Daoy (cell line): ENCODE measurements at regions not wholly inside any gene's neighbourhood (a gene's known extent, or its start where the extent isn't known, plus 50 kb on each side); places are given as distances from the start of the nearest gene placed in this dataset.
A peak's percentile ranks its signal among the peaks of the same experiment; 100 is the strongest.

Experiments
- DNase-seq: peaks from one replicate; pipeline ENCODE4 v3.0.0-alpha.2; 2015; ENCODE audit warnings: low read depth

DNA sequence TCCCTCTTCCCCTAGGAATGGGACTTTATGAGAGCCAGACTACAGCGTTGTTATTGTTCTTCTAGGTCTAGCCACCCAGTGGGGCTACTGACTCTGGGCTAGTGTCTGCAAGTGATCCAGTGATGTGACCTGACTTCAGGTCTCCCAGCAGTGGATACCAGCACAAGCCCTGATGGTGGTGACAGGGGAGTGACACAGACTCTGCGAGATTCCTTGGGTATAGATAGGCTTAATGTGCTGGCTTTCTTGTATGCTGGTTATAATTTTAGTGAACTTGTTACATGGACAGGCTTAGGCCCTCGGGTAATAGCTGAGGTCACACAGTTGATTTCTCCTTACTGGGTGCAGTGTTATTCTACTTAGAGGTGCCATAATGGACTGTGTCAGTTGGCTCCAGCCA lies 106.9 kb downstream of the TBC1D30 start:
- no peak for DNase-seq

DNA sequence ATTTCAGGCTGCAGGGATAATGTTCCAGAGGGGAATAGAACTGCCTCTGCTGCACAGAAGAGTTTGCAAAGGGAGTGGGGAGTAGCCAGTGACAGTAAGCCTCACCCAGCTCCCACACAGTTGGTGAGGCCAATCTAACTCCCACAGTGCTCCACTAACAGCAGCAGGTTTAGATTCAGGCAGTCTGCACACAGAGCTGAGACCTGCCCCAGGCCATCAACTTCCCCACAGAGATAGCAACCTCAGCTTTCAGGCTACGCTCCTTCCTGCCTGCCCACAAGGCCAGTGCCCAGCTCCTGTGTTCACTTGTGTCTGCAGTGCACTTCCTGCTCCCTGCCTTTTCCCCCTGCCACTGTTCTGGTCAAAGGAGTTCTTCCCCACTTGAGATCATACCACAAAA lies 107.5 kb downstream of the TBC1D30 start:
- DNase-seq, result peak; percentile 5

DNA sequence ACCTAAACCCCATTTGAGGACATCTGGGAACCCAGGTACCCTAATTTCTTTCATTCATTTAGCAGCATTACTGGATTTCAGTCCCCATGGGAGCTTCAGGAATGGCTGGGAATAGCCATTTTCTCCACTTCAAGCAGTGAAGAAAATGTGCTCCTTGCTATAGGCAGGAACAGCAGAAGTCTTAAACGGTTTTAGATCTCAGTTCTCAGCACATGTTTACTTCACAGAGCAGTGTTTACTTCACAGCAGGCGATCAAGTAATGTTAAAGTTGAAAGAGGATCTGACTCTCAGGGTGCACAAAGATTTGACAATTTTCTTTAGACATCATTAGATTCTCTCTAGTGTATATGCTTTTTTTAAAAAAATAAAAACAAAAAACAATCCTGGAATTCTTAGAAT lies 109.3 kb downstream of the TBC1D30 start:
- DNase-seq, result no peak

DNA sequence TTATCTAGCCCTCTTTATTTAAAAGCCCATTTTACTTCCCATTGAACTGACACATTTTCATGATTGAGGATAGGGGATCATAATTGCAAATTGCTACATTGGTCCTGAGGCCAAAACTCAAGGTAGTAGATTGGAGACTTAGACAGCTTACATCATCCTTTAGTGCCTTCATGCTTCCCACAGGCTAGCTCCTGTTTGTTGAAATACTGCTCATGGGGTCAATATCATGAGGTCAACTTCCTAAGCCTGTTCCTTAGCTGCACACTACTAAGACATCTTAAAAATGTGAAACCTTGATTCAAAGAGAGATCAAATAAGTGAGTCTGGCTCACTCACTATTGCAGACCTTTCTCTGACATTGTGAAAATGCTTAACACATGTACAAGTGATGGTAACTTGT lies 113.0 kb downstream of the TBC1D30 start:
- DNase-seq, result no peak

DNA sequence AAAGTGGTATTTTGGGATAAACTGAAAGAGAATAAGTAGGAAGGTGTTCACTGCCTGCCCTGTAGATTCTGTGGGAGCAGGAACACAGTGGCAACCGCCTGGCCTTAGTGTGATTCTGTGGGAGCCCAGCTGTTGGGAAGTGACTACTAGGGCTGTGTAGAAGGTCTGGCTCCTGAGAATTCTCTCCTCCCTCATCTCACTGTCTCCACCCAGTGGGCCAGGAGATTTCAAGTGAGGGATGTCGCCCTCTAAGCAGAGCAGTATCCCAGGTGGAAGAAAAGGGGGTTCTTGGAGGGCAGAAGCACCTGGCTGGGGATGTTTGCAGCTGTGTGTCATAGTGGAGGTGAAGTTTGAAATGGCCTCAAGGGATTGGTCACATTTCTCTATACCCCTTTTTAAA lies 113.7 kb downstream of the TBC1D30 start:
- DNase-seq, result no peak

DNA sequence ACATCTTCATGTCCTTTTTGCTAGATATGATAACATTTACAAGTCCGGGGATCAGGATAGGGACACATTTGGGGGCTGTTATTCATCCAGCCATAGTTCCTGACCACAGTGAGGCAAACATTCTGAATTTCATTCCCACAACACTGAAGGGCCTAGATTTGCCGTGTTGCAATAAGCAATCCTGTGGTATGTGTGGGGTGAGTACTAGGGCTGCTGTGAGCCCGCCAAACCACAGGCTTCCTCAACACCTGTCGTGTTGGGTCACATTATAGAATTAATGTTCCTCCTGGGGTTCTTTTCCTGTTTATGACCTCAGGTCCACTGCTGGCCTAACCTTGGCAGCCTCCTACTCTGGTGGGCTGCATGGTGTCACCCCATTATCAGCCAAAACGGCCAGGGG lies 119.2 kb downstream of the TBC1D30 start:
- peak; percentile 48 for DNase-seq

DNA sequence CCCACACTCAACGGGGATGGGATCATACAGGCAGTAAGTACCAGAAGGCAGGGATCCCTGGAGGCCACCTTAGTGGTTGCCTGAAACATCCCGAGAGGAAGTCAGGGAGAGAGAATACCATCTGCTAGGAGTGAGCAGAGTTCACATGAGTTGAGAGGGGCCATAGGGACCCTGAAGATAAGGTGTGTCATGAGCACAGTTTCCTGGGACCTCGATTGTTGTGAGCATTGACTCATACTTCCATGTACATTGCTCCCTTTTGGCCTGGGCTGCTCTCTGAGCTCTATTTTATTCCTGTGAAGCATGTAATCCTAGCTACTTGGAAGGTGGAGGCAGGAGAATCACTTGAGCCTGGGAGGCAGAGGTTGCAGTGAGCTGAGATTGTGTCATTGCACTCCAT lies 120.5 kb downstream of the TBC1D30 start:
- no peak for DNase-seq

DNA sequence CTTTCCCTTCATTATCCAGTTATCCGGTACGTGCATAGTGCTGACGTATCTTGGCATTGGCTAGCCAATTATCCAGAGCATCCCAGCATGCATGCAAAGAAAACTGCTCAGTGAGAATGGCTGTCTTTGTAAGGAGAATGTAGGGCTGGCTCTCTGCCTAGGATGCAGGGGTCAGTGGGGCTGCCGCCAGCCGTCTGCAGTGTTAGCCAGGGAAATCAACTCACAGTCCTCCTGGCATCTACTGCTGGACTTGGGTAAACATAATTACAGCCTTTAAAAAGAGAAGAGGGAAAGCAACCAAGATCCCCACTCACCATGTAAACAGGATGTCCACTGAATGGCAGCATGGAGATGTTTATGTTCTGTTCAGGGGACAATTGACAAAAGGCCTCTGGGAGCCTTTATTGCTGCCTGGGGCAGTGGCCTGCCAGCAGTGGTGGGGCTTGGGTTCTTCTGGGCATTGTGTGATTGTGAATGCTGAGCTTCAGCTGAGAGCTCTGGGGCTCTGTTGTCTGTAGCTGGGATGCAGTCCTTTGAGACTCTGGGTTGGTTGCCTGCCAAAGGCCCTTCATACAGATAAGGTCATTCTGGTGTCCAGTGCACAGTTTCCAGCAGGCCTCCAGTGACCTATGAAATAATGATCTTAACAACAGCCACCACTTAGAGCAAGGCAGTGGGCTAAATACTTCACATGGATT lies 121.8 kb downstream of the TBC1D30 start:
- DNase-seq, result no peak

DNA sequence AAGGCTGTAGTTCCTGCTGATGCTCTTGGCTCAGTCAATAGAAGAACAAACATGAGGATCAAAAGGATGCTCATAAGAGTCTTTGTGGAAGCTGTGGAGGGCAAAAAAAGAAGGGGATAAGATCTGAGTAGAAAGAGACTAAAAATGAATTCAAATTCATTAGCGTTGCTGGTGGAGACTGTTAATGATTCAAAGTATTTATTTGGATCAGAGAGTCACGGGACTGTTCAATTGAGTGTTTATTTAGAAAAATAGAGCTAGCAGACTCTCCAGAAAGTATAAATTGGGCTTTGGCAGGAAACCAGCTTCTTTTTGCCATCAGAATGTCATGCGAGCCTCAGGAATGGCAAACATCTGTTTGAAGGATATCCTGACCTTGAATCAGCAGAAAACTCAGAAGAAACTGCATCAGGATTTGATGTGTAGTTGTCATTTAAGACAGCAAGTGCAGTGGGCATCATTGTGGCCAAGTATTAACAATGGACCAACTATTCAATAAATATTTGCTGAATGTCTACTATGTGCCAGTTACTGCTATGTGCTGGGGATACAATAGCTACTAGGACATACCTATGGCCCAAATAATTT lies 126.4 kb downstream of the TBC1D30 start:
- DNase-seq, result no peak

DNA sequence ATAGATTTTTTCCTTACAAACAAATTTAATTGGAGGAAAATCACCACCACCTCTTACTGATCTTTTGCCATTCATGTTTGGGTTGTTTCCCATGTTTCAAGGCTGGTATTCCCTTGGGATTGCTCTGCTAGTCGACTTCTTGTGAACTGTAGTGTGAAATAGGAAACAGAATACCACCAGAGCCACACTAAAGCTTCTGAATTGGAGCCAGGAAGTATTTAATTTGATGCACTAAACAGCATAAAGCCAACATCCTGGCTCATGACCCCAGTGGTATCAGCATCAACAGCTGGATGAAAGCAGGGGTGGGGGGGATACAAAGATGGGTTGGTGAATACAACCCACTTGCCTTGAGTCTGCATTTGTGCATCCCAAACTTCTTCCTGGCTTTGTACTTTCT lies 127.5 kb downstream of the TBC1D30 start:
- no peak for DNase-seq

DNA sequence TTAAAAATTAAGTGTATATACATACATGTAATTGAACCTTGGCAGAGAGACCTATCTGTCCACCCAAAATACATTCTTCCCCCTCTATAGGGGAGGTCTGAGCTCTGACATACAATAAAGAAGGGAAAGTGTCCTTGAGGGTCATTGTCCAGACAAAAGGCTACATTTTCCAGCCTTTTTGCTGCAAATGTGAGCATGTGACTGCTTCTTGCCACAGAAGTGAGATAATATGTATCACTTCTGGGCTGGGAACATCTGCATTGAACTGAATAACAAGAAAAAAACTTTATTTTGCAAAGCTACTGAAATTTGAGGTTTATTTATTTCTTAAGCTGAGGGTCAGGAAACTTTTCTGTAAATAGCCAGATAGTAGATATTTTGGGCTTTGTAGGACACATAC lies 131.3 kb downstream of the TBC1D30 start:
- DNase-seq, result no peak

DNA sequence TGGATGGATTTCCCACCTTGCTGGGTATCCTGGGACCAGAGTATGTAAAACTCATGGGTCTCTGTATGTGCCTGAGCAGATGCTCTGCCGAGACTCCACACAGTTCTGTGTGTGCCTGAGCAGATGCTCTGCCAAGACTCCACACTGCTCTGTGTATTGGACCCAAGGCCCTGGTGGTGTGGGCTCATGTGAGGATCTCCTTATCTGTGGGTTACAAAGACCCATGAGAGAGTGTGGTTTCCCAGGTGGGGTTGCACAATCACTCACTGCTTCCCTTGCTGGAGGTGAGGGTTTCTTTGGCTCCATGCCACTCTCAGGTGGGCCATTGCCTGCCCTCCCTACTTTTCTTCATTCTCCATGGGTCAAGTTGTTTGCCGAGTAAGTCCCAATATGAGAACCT lies 141.5 kb downstream of the TBC1D30 start:
- no peak for DNase-seq

DNA sequence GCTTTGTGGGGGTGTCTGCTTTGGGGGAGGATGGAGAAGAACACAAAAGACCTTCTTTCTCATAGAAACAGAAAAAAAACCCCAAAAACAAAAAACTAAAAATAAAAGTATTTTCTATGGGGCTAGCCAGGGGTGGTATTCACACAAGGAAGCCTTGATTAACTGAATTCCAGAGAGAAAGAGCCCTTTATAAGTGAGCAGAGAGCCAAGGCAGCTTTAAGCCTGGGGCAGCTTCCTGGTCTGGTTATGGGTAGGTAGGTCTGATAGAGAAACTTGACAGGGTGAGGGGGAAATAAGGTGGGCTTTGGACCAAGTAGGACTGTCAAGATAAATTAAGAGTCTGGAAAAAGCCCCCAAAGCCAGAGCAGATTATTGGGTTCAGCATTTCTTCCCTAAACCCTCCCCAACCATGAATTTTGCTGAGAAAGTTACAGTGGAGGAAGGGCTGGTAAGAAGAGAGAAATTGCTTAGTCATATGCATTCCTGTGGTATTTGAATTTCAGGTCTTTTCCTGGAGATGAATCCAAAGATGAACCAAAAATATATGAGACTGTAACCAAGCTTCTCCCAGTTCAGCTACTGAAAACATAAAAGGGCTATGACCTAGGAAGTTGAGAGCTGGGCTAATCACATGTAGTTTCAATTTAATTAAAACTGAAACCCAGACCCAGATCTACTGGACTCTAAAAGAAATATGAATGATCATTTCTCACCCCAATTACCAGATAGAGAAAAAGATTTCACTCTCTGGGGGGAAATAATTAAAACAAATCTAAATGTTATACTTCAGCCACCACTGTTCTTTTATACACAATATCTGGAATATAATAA lies 144.8 kb downstream of the TBC1D30 start:
- no peak for DNase-seq

DNA sequence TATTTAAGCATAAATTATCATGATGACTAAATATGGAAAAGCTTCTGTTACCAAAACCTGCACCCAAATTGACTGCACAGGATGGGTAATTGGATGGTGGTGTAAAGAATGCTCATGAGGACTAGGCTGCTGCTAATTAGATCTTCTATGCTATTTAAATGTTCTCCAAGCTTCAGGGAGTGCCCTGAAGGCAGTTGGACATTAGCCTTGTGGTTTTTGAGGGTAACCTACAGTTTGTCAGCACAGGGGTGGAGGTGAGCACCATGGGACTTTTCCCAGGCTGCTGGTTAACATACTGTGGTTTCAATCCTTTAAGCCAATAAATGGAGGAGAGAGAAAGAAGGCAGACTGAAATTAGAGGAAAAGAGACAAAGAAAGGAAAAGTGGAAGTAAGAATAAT lies 145.0 kb downstream of the WIF1 start:
- peak; percentile 7 for DNase-seq

DNA sequence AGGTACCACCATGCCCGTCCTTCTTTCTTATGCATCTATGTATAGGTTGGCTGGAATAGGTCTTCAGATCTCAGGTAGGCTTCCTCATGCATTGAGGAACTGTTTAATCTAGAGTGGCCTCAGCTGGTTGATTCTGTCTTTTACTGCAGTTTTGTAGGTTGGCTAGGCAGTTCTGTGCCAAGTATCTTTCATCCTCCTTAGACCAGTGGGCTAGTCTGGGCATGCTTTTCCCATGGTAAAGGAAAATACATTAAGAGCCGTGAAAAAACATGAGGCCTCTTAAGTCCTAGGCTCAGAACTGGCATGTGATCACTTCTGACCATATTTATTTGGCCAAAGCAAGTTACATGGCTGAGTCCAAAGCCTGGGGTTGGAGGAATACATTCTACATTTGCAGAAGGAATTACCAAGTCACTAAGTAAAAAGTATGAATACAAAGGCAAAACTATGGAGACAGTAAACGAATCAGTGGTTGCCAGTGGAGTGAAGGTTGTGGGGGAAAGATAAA lies 137.3 kb downstream of the WIF1 start:
- DNase-seq, result no peak

DNA sequence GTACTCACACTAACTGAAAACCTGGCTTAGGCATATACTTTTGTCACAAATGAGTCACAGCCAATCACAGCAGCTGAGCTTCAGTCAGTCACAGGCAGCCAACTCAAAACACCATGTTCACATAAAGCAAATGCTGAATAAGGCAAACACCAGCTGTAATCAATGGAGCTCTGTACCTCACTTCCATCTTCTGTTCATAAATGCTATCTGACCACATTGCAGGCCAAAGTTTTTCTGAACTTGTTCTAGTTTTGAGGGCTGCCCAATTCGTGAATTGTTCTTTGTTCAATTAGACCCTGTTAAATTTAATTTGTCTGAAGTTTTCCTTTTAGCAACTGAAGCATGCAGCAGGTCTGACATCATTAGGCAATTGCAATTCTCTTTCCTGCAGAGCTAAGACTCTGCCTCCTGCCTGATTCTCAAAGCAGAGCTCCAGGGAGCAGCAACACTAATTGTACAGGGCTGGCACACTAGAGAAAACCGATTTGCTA lies 129.9 kb downstream of the WIF1 start:
- DNase-seq, result no peak

DNA sequence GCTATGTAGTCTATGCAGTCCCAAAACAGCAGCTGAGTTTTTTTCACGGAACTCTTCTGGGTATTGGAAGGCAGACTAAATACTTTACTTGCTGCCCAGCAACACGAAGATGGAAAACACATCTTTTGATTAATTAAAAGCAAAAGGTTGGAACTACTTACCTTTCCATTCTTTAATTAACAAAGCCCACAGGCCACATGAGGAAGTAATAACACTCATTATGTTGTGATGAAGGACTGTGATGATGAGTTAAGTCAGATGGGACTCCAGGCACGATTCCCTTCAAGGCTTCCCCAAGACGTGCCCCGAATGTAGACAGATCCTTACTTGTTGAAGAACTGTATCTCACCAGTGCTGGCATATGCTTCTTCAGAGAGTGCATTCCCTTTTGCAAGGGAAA lies 129.0 kb downstream of the WIF1 start:
- no peak for DNase-seq

DNA sequence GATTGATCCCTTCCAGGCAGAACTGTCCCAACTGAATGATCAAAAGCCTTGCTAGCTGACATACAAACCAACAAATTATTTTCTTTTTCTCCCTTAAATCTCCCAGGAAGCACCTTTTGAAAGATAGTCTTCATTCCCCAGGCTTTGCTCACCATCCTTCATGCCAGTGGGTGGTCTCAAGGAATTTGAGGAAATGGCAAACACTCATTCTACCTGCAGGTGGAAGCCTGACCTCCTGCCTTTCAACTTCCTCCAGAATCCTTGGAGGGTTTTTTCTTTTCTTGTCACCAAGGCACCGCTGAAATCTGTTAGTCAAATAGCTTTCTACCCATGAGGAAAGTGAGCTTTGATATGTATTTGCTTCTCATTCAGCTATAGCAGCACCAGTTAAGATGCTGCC lies 128.5 kb downstream of the WIF1 start:
- no peak for DNase-seq

DNA sequence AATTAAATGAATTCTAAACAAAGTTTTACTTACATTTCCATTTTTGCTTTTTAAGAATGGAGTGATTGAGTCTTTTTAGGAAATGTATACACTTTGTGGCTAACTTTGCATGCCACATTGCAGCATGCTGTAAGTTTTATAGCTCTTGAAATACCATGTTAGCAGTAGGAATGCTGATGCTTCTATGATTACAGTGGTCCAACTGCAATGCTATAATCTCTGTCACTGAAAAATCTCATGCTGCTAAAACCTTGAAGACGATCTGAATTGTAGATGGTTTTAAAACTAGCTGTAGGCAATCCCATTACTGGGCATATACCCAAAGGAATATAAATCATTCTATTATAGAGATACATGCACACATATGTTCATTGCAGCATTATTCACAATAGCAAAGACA lies 127.6 kb downstream of the WIF1 start:
- no peak for DNase-seq

DNA sequence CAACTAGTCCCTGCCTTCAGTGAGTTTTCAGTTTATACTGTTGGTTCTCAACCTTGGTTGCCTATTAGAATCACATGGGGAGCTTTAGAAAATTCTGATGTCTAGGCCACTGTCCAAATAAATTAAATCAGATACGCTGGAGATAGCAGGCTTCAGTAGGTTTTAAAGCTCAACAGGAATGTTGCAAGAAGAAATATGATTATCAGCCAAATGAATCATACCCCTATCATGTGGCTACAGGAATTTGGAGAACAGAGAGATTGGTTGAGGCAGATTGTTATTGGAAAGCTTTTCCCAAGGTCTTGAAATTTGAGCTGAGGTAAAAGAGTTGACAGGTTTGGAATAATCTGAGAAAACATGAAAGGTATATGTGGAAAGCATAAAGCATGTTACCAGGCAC lies 125.3 kb downstream of the WIF1 start:
- DNase-seq, result no peak

DNA sequence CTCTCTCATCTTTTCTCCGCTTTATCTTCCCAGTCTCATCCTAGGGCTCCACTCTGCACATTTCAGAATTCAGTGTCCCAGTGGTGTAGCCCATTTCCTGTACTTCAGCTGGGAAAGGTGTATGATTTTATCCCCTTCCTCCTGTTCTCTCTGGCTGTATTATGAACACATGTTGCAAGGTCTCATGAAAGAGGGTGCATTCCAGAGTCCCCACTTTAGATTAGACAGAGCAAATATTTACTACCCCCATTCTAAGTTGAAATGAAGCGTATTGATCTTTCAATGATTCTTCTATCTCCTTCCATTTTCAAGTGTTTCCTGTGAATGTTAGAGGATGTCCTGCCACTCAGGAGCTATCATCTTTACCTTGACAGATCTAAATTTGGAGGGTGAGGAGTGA lies 123.2 kb downstream of the WIF1 start:
- DNase-seq, result no peak

DNA sequence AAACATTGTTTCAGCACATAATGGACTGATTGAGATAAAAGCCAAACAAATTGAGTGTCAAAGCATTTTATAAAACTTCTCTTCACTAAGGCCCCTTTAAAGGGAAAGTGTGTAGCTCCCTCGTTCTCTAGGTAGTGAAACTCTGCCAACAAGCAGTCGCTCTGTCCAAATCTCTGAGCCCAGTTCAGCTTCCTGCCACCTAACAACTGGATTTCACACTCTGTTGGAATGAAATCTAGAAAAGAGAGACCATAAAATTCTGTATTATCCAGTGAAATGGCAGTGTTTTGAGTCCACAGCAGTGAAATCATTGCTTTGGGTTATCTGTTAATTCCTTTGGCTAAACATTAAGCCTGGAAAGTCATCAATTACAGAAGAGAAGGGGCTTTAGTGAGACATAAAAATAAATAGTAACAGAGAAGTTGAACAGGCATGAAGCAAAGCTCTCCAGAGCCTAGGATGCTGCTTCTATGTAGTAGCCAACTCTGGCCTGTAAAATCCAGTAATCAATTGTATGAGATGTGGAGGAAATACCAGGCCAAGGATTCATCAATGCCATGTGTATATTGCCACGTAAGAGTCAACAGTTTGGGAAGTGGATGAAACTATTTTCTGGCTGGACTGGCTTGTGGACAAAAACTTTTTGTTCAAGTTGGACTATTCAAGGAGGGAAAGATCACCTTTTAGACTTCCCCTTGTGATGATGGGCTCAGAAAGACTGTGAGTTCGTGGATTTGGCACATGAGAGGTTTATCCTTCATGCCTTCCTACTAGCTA lies 122.5 kb downstream of the WIF1 start:
- DNase-seq, result no peak
